Amniotic epithelial cell (primary cell): ENCODE measurements at regions not wholly inside any gene's neighbourhood (a gene's known extent, or its start where the extent isn't known, plus 50 kb on each side); places are given as distances from the start of the nearest gene placed in this dataset.

Experiments
- DNase-seq: peaks from one replicate; pipeline ENCODE4 v3.0.0-alpha.2; 2010; ENCODE audit warnings: low read depth

GRCh38 chr10:4688601-4689000 lies 137.4 kb upstream of the AKR1E2 start:
- peak; percentile 32 for DNase-seq

- DNase-seq, result peak; percentile 36
Observed at GRCh38 chr10:4688168-4688567, 137.8 kb upstream of the AKR1E2 start.

- no peak for DNase-seq
Observed at GRCh38 chr10:4687397-4687796, 138.6 kb upstream of the AKR1E2 start.

GRCh38 chr10:4686644-4686996 lies 139.4 kb upstream of the AKR1E2 start:
- peak; percentile 96 for DNase-seq

GRCh38 chr10:4685904-4686643 lies 139.9 kb upstream of the AKR1E2 start:
- DNase-seq, result no peak

GRCh38 chr10:4685491-4685890 lies 140.5 kb upstream of the AKR1E2 start:
- DNase-seq, result no peak

GRCh38 chr10:4684434-4684833 lies 141.6 kb upstream of the AKR1E2 start:
- peak; percentile 33 for DNase-seq

- DNase-seq, result no peak
Observed at GRCh38 chr10:4683838-4684237, 142.2 kb upstream of the AKR1E2 start.

GRCh38 chr10:4683137-4683536 lies 142.9 kb upstream of the AKR1E2 start:
- no peak for DNase-seq

- DNase-seq, result no peak
Observed at GRCh38 chr10:4678951-4679671, 146.9 kb upstream of the AKR1E2 start.

GRCh38 chr10:4678023-4678950 lies 147.7 kb upstream of the AKR1E2 start:
- DNase-seq, result peak; percentile 99

GRCh38 chr10:4677296-4678021 lies 148.5 kb upstream of the AKR1E2 start:
- peak; percentile 98 for DNase-seq

GRCh38 chr10:4676566-4676965 lies 149.4 kb upstream of the AKR1E2 start:
- DNase-seq, result no peak

- no peak for DNase-seq
Observed at GRCh38 chr10:4675808-4676207, 150.2 kb upstream of the AKR1E2 start.

GRCh38 chr10:4673279-4674040 lies 152.5 kb upstream of the AKR1E2 start:
- DNase-seq, result no peak

- no peak for DNase-seq
Observed at GRCh38 chr10:4672201-4672600, 153.8 kb upstream of the AKR1E2 start.

- peak; percentile 63 for DNase-seq
Observed at GRCh38 chr10:4671451-4672145, 154.4 kb upstream of the AKR1E2 start.

- DNase-seq, result peak; percentile 83
Observed at GRCh38 chr10:4670737-4671136, 155.3 kb upstream of the AKR1E2 start.

GRCh38 chr10:4669585-4669984 lies 156.4 kb upstream of the AKR1E2 start:
- no peak for DNase-seq

- peak; percentile 100 for DNase-seq
Observed at GRCh38 chr10:4663162-4663992, 162.6 kb upstream of the AKR1E2 start.
